ENCODE measurements at regions not wholly inside any gene's neighbourhood (a gene's known extent, or its start where the extent isn't known, plus 50 kb on each side); places are given as distances from the start of the nearest gene placed in this dataset.

GRCh38 chr2:217195658-217196446, 336.0 kb upstream of the TNP1 start:
- Histone ChIP-seq H3K36me3 (ENCODE audit: control insufficient read depth, insufficient read depth, low read length) (no peaks in the 10 kb centered on the region), H3K9me3 (ENCODE audit: control insufficient read depth, low read length) (no peaks in the 10 kb centered on the region), H3K9ac (no peak overlapping the region), H2AFZ (no peak overlapping the region), H3K4me1 (peaks cover 2% of the 10 kb centered on the region), H3K79me2 (no peaks in the 10 kb centered on the region), H3K27ac (no peak overlapping the region), H3K4me3 (ENCODE audit: low read depth, low read length) (no peak overlapping the region), H3K4me2 (ENCODE audit: low read length) (no peak overlapping the region), H3K27me3 (ENCODE audit: control insufficient read depth, insufficient read depth, low read length) (no peaks in the 10 kb centered on the region)
- no peak for TF ChIP-seq CTCF (IDR thresholded peaks at IDR 0.05)

- no peaks in the 10 kb centered on the region for H3K9me3 ChIP-seq (ENCODE audit: control insufficient read depth, low read length)
- H3K4me3 ChIP-seq (ENCODE audit: low read depth, low read length), result no peak overlapping the region
- H3K4me1 ChIP-seq, result peaks cover 2% of the 10 kb centered on the region
- H3K4me2 ChIP-seq (ENCODE audit: low read length), result no peak overlapping the region
- TF ChIP-seq CTCF (IDR thresholded peaks at IDR 0.05), result no peak
- no peak overlapping the region for H2AFZ ChIP-seq
- no peak overlapping the region for H3K27ac ChIP-seq
- H3K79me2 ChIP-seq, result no peaks in the 10 kb centered on the region
- no peaks in the 10 kb centered on the region for H3K27me3 ChIP-seq (ENCODE audit: control insufficient read depth, insufficient read depth, low read length)
- no peaks in the 10 kb centered on the region for H3K36me3 ChIP-seq (ENCODE audit: control insufficient read depth, insufficient read depth, low read length)
- H3K9ac ChIP-seq, result no peak overlapping the region
These were observed 335.2 kb upstream of the TNP1 start for GRCh38 chr2:217195016-217195415.

- no peaks in the 10 kb centered on the region for H3K9me3 ChIP-seq (ENCODE audit: control insufficient read depth, low read length)
- H3K4me3 ChIP-seq (ENCODE audit: low read depth, low read length), result no peak overlapping the region
- H3K9ac ChIP-seq, result no peak overlapping the region
- no peak overlapping the region for H3K27ac ChIP-seq
- no peak overlapping the region for H3K4me2 ChIP-seq (ENCODE audit: low read length)
- H3K27me3 ChIP-seq (ENCODE audit: control insufficient read depth, insufficient read depth, low read length), result no peaks in the 10 kb centered on the region
- no peaks in the 10 kb centered on the region for H3K79me2 ChIP-seq
- TF ChIP-seq CTCF (IDR thresholded peaks at IDR 0.05), result no peak
- no peaks in the 10 kb centered on the region for H3K4me1 ChIP-seq
- no peaks in the 10 kb centered on the region for H3K36me3 ChIP-seq (ENCODE audit: control insufficient read depth, insufficient read depth, low read length)
- no peak overlapping the region for H2AFZ ChIP-seq
These were observed 333.8 kb upstream of the TNP1 start for GRCh38 chr2:217193431-217194340.

GRCh38 chr2:217192366-217192765, 332.5 kb upstream of the TNP1 start:
- Histone ChIP-seq H2AFZ (no peak overlapping the region), H3K79me2 (no peaks in the 10 kb centered on the region), H3K36me3 (ENCODE audit: control insufficient read depth, insufficient read depth, low read length) (no peaks in the 10 kb centered on the region), H3K4me3 (ENCODE audit: low read depth, low read length) (no peak overlapping the region), H3K4me2 (ENCODE audit: low read length) (no peak overlapping the region), H3K9ac (no peak overlapping the region), H3K27me3 (ENCODE audit: control insufficient read depth, insufficient read depth, low read length) (no peaks in the 10 kb centered on the region), H3K4me1 (no peaks in the 10 kb centered on the region), H3K27ac (no peak overlapping the region), H3K9me3 (ENCODE audit: control insufficient read depth, low read length) (no peaks in the 10 kb centered on the region)
- no peak for TF ChIP-seq CTCF (IDR thresholded peaks at IDR 0.05)
